ENCODE measurements at regions not wholly inside any gene's neighbourhood (a gene's known extent, or its start where the extent isn't known, plus 50 kb on each side); places are given as distances from the start of the nearest gene placed in this dataset.

- no TSS peak for BruUV-seq (replicated peaks)
- intact Hi-C loops (cut with micrococcal nuclease; ENCODE audit: unreplicated experiment), result no loop called here
- ChIA-PET POLR2A (ENCODE audit: low non-redundant PET) (no interaction called here), CTCF (no interaction called here)
- H3K4me3 ChIP-seq (ENCODE audit: low read depth, low read length, poor library complexity, severe bottlenecking), result no peak overlapping the region
- H3K27ac ChIP-seq (ENCODE audit: low read depth, low read length, poor library complexity, severe bottlenecking), result no peak overlapping the region
- no peaks in the 10 kb centered on the region for H3K27me3 ChIP-seq (replicated peaks; ENCODE audit: insufficient read depth, low read depth, low read length, poor library complexity)
- DNase-seq (ENCODE audit: low spot score), result no peak
- H3K9me3 ChIP-seq (ENCODE audit: low read depth, low read length, poor library complexity, severe bottlenecking), result no peaks in the 10 kb centered on the region
- TF ChIP-seq CTCF (conservative IDR thresholded peaks at IDR 0.05; ENCODE audit: low read depth, low read length) (no peak), EZH2 (IDR thresholded peaks at IDR 0.05; ENCODE audit: borderline replicate concordance, low read depth, low read length, poor library complexity, severe bottlenecking) (no peak)
- no peaks in the 10 kb centered on the region for H3K4me1 ChIP-seq (ENCODE audit: insufficient read depth, low read length, poor library complexity, severe bottlenecking)
- no peaks in the 10 kb centered on the region for H3K36me3 ChIP-seq (ENCODE audit: insufficient read depth, low read length, poor library complexity, severe bottlenecking)
These were observed 52.8 kb upstream of the MEIS1 start for GRCh38 chr2:66382091-66382490.

- Histone ChIP-seq H3K4me1 (ENCODE audit: insufficient read depth, low read length, poor library complexity, severe bottlenecking) (peaks cover 4% of the 10 kb centered on the region), H3K27ac (ENCODE audit: low read depth, low read length, poor library complexity, severe bottlenecking) (no peak overlapping the region), H3K4me3 (ENCODE audit: low read depth, low read length, poor library complexity, severe bottlenecking) (no peak overlapping the region), H3K27me3 (replicated peaks; ENCODE audit: insufficient read depth, low read depth, low read length, poor library complexity) (no peaks in the 10 kb centered on the region), H3K9me3 (ENCODE audit: low read depth, low read length, poor library complexity, severe bottlenecking) (no peaks in the 10 kb centered on the region), H3K36me3 (ENCODE audit: insufficient read depth, low read length, poor library complexity, severe bottlenecking) (no peaks in the 10 kb centered on the region)
- intact Hi-C loops (cut with micrococcal nuclease; ENCODE audit: unreplicated experiment), result no loop called here
- DNase-seq (ENCODE audit: low spot score), result no peak
- TF ChIP-seq EZH2 (IDR thresholded peaks at IDR 0.05; ENCODE audit: borderline replicate concordance, low read depth, low read length, poor library complexity, severe bottlenecking), result no peak
- no peak for TF ChIP-seq CTCF (conservative IDR thresholded peaks at IDR 0.05; ENCODE audit: low read depth, low read length)
- BruUV-seq (replicated peaks), result no TSS peak
- ChIA-PET CTCF (no interaction called here), POLR2A (ENCODE audit: low non-redundant PET) (no interaction called here)
These were observed 55.5 kb upstream of the MEIS1 start for GRCh38 chr2:66379473-66379872.

GRCh38 chr2:66377832-66378231 lies 57.1 kb upstream of the MEIS1 start:
- no TSS peak for BruUV-seq (replicated peaks)
- no peak for DNase-seq (ENCODE audit: low spot score)
- Histone ChIP-seq H3K27ac (ENCODE audit: low read depth, low read length, poor library complexity, severe bottlenecking) (no peak overlapping the region), H3K36me3 (ENCODE audit: insufficient read depth, low read length, poor library complexity, severe bottlenecking) (no peaks in the 10 kb centered on the region), H3K9me3 (ENCODE audit: low read depth, low read length, poor library complexity, severe bottlenecking) (no peaks in the 10 kb centered on the region), H3K4me3 (ENCODE audit: low read depth, low read length, poor library complexity, severe bottlenecking) (no peak overlapping the region), H3K27me3 (replicated peaks; ENCODE audit: insufficient read depth, low read depth, low read length, poor library complexity) (no peaks in the 10 kb centered on the region), H3K4me1 (ENCODE audit: insufficient read depth, low read length, poor library complexity, severe bottlenecking) (peaks cover 4% of the 10 kb centered on the region)
- CTCF ChIA-PET, result no interaction called here
- POLR2A ChIA-PET (ENCODE audit: low non-redundant PET), result interaction anchor here (0.6 kb wide), 1 partner anchor 119 kb away, joined by 3 read pairs; no protein-coding TSS in a partner anchor
- TF ChIP-seq CTCF (conservative IDR thresholded peaks at IDR 0.05; ENCODE audit: low read depth, low read length) (no peak), EZH2 (IDR thresholded peaks at IDR 0.05; ENCODE audit: borderline replicate concordance, low read depth, low read length, poor library complexity, severe bottlenecking) (no peak)
- intact Hi-C loops (cut with micrococcal nuclease; ENCODE audit: unreplicated experiment), result no loop called here
